ENCODE measurements at regions not wholly inside any gene's neighbourhood (a gene's known extent, or its start where the extent isn't known, plus 50 kb on each side); places are given as distances from the start of the nearest gene placed in this dataset.
A peak's percentile ranks its signal among the peaks of the same experiment; 100 is the strongest.

DNA sequence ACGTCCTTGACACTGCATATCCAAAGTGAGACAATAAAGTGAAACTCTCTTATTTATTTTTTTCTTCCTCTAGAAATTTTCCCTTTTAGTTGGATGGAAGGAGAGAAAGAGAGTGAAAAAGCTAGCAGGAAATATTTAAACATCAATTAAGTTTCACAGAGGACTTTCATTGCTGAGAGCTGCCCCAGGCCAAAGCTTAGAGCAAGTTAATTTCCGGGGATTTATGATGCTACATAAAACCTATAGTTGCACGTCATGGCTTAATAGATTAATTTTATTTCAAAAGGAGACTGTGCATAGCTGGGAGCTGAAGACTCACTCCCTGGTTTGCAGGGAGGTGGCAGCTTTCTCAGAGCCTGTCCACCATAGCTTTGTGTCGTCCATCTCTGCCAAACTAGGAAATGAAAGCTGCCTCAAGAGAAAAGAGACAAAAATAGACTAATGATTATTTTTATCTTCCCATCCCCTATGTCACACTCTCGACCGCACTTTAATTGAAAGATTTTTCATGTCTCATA, 323.3 kb upstream of the RAB6C start:
- no peak overlapping the region for H3K27ac ChIP-seq (ENCODE audit: insufficient read depth, low read length, poor library complexity, severe bottlenecking)

GRCh38 chr2:129658430-129658829, 321.0 kb upstream of the RAB6C start:
- Mint-ChIP-seq H3K9me3 (peaks cover 0 to 5% (median 2%) of the 10 kb centered on the region in 7 donors), H3K4me1 (no peaks in the 10 kb centered on the region), H3K36me3 (no peaks in the 10 kb centered on the region), H3K4me3 (no peak overlapping the region), H3K27ac (no peak overlapping the region), H3K27me3 (no peaks in the 10 kb centered on the region)
- H3K4me3 ChIP-seq (ENCODE audit: low read depth, low read length) = no peak overlapping the region
- no peak overlapping the region for H3K27ac ChIP-seq (ENCODE audit: insufficient read depth, low read length, poor library complexity, severe bottlenecking)
- no peaks in the 10 kb centered on the region for H3K36me3 ChIP-seq (ENCODE audit: control insufficient read depth, insufficient read depth, low read length)
- H3K27me3 ChIP-seq (ENCODE audit: control insufficient read depth, insufficient read depth, low read length) = no peaks in the 10 kb centered on the region
- no peaks in the 10 kb centered on the region for H3K4me1 ChIP-seq (ENCODE audit: control insufficient read depth, insufficient read depth, low read length, poor library complexity, severe bottlenecking)
- DNase-seq (no peak), ATAC-seq (ENCODE audit: low read depth in 2 of 2) (no peak)
- H3K9me3 ChIP-seq (ENCODE audit: control insufficient read depth in 2 of 2, low read length in 2 of 2) = no peaks in the 10 kb centered on the region

More for the DNA sequence above, 323.3 kb upstream of the RAB6C start:
- Histone ChIP-seq H3K9me3 (ENCODE audit: control insufficient read depth in 2 of 2, low read length in 2 of 2) (no peaks in the 10 kb centered on the region), H3K27me3 (ENCODE audit: control insufficient read depth, insufficient read depth, low read length) (no peaks in the 10 kb centered on the region), H3K36me3 (ENCODE audit: control insufficient read depth, insufficient read depth, low read length) (no peaks in the 10 kb centered on the region), H3K4me3 (ENCODE audit: low read depth, low read length) (no peak overlapping the region), H3K4me1 (ENCODE audit: control insufficient read depth, insufficient read depth, low read length, poor library complexity, severe bottlenecking) (no peaks in the 10 kb centered on the region)
- no peak overlapping the region for H3K4me3 Mint-ChIP-seq
- peaks cover 0 to 5% (median 2%) of the 10 kb centered on the region in 7 donors for H3K9me3 Mint-ChIP-seq
- no peaks in the 10 kb centered on the region for H3K4me1 Mint-ChIP-seq
- ATAC-seq (ENCODE audit: low read depth in 2 of 2) = no peak
- no peaks in the 10 kb centered on the region for H3K27me3 Mint-ChIP-seq
- DNase-seq = no peak
- no peak overlapping the region for H3K27ac Mint-ChIP-seq
- H3K36me3 Mint-ChIP-seq = no peaks in the 10 kb centered on the region

GRCh38 chr2:129661935-129662334, 317.5 kb upstream of the RAB6C start:
- Mint-ChIP-seq H3K4me1 (no peaks in the 10 kb centered on the region), H3K36me3 (no peaks in the 10 kb centered on the region), H3K9me3 (peaks cover 0 to 5% (median 2%) of the 10 kb centered on the region in 7 donors), H3K27ac (no peak overlapping the region), H3K4me3 (no peak overlapping the region), H3K27me3 (no peaks in the 10 kb centered on the region)
- no peak overlapping the region for H3K27ac ChIP-seq (ENCODE audit: insufficient read depth, low read length, poor library complexity, severe bottlenecking)
- no peaks in the 10 kb centered on the region for H3K9me3 ChIP-seq (ENCODE audit: control insufficient read depth in 2 of 2, low read length in 2 of 2)
- H3K27me3 ChIP-seq (ENCODE audit: control insufficient read depth, insufficient read depth, low read length) = no peaks in the 10 kb centered on the region
- H3K4me3 ChIP-seq (ENCODE audit: low read depth, low read length) = no peak overlapping the region
- ATAC-seq (ENCODE audit: low read depth in 2 of 2) (no peak), DNase-seq (no peak)
- no peaks in the 10 kb centered on the region for H3K36me3 ChIP-seq (ENCODE audit: control insufficient read depth, insufficient read depth, low read length)
- no peaks in the 10 kb centered on the region for H3K4me1 ChIP-seq (ENCODE audit: control insufficient read depth, insufficient read depth, low read length, poor library complexity, severe bottlenecking)

DNA sequence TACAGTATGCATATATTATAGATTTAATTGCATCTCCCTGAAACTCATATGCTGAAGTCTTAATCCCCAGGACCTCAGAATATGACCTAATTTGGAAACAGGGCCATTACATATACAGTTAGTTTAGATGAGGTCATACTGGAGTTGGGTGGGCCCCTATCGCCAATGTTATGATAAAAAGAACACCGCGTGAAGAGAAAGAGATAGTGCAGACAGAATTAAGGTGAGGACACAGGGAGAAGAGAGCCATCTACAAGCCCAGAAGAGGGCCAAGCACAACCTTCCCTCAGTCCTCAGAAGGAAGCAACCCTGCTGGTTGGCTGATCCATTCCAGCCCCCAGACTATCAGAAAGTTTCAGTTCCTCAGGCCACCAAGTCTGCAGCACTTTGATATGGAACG, 311.9 kb upstream of the RAB6C start:
- Mint-ChIP-seq H3K27me3 (no peaks in the 10 kb centered on the region), H3K4me3 (no peak overlapping the region), H3K36me3 (no peaks in the 10 kb centered on the region), H3K4me1 (no peaks in the 10 kb centered on the region), H3K27ac (peak overlapping the region in 1 of 3 donors; percentile 35), H3K9me3 (peaks cover 0 to 4% (median 0%) of the 10 kb centered on the region in 7 donors)
- no peak for ATAC-seq (ENCODE audit: low read depth in 2 of 2)
- H3K4me3 ChIP-seq (ENCODE audit: low read depth, low read length) = no peak overlapping the region
- H3K27me3 ChIP-seq (ENCODE audit: control insufficient read depth, insufficient read depth, low read length) = no peaks in the 10 kb centered on the region
- H3K36me3 ChIP-seq (ENCODE audit: control insufficient read depth, insufficient read depth, low read length) = no peaks in the 10 kb centered on the region
- DNase-seq = no peak
- H3K27ac ChIP-seq (ENCODE audit: insufficient read depth, low read length, poor library complexity, severe bottlenecking) = no peak overlapping the region
- H3K9me3 ChIP-seq (ENCODE audit: control insufficient read depth in 2 of 2, low read length in 2 of 2) = no peaks in the 10 kb centered on the region
- H3K4me1 ChIP-seq (ENCODE audit: control insufficient read depth, insufficient read depth, low read length, poor library complexity, severe bottlenecking) = no peaks in the 10 kb centered on the region

DNA sequence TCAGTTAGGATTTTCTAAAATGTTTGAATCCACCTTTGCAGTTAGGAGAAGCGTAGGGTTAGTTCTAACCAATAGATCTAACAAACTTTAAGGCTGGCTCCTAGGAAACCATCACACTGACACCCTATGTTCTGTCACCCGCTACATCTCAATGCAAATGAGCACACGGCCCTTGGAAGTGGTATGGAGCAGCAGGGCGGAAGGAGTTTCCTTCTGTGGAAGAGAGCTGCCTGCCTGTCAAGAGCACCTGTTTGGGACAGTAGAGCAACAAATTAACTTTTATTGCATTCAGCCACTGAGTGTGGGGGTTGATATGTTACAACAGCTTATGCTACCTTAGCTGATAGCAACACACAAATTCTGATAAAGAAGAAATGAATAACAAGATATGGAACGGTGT, 306.9 kb upstream of the RAB6C start:
- H3K4me3 ChIP-seq (ENCODE audit: low read depth, low read length) = no peak overlapping the region
- Mint-ChIP-seq H3K27ac (no peak overlapping the region), H3K9me3 (peaks cover 0 to 2% (median 0%) of the 10 kb centered on the region in 7 donors), H3K4me1 (no peaks in the 10 kb centered on the region), H3K4me3 (no peak overlapping the region), H3K36me3 (no peaks in the 10 kb centered on the region), H3K27me3 (no peaks in the 10 kb centered on the region)
- no peak for ATAC-seq (ENCODE audit: low read depth in 2 of 2)
- H3K27me3 ChIP-seq (ENCODE audit: control insufficient read depth, insufficient read depth, low read length) = no peaks in the 10 kb centered on the region
- no peaks in the 10 kb centered on the region for H3K36me3 ChIP-seq (ENCODE audit: control insufficient read depth, insufficient read depth, low read length)
- no peaks in the 10 kb centered on the region for H3K9me3 ChIP-seq (ENCODE audit: control insufficient read depth in 2 of 2, low read length in 2 of 2)
- no peaks in the 10 kb centered on the region for H3K4me1 ChIP-seq (ENCODE audit: control insufficient read depth, insufficient read depth, low read length, poor library complexity, severe bottlenecking)
- no peak for DNase-seq
- H3K27ac ChIP-seq (ENCODE audit: insufficient read depth, low read length, poor library complexity, severe bottlenecking) = no peak overlapping the region

DNA sequence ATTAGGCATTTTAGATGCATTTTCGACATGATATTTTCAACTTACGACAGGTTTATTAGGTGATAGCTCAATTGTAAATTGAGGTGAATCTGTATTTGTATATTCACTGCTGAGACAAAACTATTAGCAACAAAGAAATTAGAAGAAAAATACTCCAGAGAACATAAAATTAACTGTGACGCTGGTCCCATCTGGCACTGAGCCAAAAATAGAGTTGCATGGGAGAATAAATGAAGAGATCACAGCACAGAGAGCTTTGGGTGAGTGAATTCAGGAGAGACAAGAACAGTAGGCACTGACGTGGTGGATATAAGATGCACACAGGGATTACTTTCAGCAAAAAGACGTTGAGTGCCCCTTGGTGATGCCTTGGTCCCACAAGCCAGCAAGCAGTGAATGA, 306.2 kb upstream of the RAB6C start:
- Histone ChIP-seq H3K27me3 (ENCODE audit: control insufficient read depth, insufficient read depth, low read length) (no peaks in the 10 kb centered on the region), H3K9me3 (ENCODE audit: control insufficient read depth in 2 of 2, low read length in 2 of 2) (no peaks in the 10 kb centered on the region), H3K36me3 (ENCODE audit: control insufficient read depth, insufficient read depth, low read length) (no peaks in the 10 kb centered on the region), H3K4me1 (ENCODE audit: control insufficient read depth, insufficient read depth, low read length, poor library complexity, severe bottlenecking) (no peaks in the 10 kb centered on the region), H3K27ac (ENCODE audit: insufficient read depth, low read length, poor library complexity, severe bottlenecking) (no peak overlapping the region), H3K4me3 (ENCODE audit: low read depth, low read length) (no peak overlapping the region)
- H3K27ac Mint-ChIP-seq = no peak overlapping the region
- no peak overlapping the region for H3K4me3 Mint-ChIP-seq
- no peaks in the 10 kb centered on the region for H3K36me3 Mint-ChIP-seq
- DNase-seq (no peak), ATAC-seq (ENCODE audit: low read depth in 2 of 2) (no peak)
- H3K4me1 Mint-ChIP-seq = no peaks in the 10 kb centered on the region
- no peaks in the 10 kb centered on the region for H3K27me3 Mint-ChIP-seq
- peaks cover 0 to 2% (median 0%) of the 10 kb centered on the region in 7 donors for H3K9me3 Mint-ChIP-seq

- Mint-ChIP-seq H3K27me3 (peaks cover 3% of the 10 kb centered on the region), H3K27ac (no peak overlapping the region), H3K9me3 (peaks cover 0 to 2% (median 0%) of the 10 kb centered on the region in 7 donors), H3K4me3 (no peak overlapping the region), H3K4me1 (no peaks in the 10 kb centered on the region), H3K36me3 (no peaks in the 10 kb centered on the region)
- Histone ChIP-seq H3K27ac (ENCODE audit: insufficient read depth, low read length, poor library complexity, severe bottlenecking) (no peak overlapping the region), H3K4me1 (ENCODE audit: control insufficient read depth, insufficient read depth, low read length, poor library complexity, severe bottlenecking) (no peaks in the 10 kb centered on the region), H3K27me3 (ENCODE audit: control insufficient read depth, insufficient read depth, low read length) (no peaks in the 10 kb centered on the region), H3K9me3 (ENCODE audit: control insufficient read depth in 2 of 2, low read length in 2 of 2) (no peaks in the 10 kb centered on the region), H3K4me3 (ENCODE audit: low read depth, low read length) (no peak overlapping the region), H3K36me3 (ENCODE audit: control insufficient read depth, insufficient read depth, low read length) (no peaks in the 10 kb centered on the region)
- ATAC-seq (ENCODE audit: low read depth in 2 of 2) = no peak
- no peak for DNase-seq
Measured at GRCh38 chr2:129673847-129674711, 305.4 kb upstream of the RAB6C start.

GRCh38 chr2:129678751-129679150, 300.7 kb upstream of the RAB6C start:
- Histone ChIP-seq H3K4me1 (ENCODE audit: control insufficient read depth, insufficient read depth, low read length, poor library complexity, severe bottlenecking) (no peaks in the 10 kb centered on the region), H3K36me3 (ENCODE audit: control insufficient read depth, insufficient read depth, low read length) (no peaks in the 10 kb centered on the region), H3K27me3 (ENCODE audit: control insufficient read depth, insufficient read depth, low read length) (no peaks in the 10 kb centered on the region), H3K9me3 (ENCODE audit: control insufficient read depth in 2 of 2, low read length in 2 of 2) (no peaks in the 10 kb centered on the region), H3K4me3 (ENCODE audit: low read depth, low read length) (no peak overlapping the region), H3K27ac (ENCODE audit: insufficient read depth, low read length, poor library complexity, severe bottlenecking) (no peak overlapping the region)
- DNase-seq (no peak), ATAC-seq (ENCODE audit: low read depth in 2 of 2) (no peak)
- no peak overlapping the region for H3K4me3 Mint-ChIP-seq
- H3K9me3 Mint-ChIP-seq = peaks cover 0 to 2% (median 0%) of the 10 kb centered on the region in 7 donors
- H3K36me3 Mint-ChIP-seq = no peaks in the 10 kb centered on the region
- no peaks in the 10 kb centered on the region for H3K4me1 Mint-ChIP-seq
- H3K27me3 Mint-ChIP-seq = peaks cover 6% of the 10 kb centered on the region
- no peak overlapping the region for H3K27ac Mint-ChIP-seq

Data from CD4-positive, CD25-positive, alpha-beta regulatory T cell (primary cell).